ENCODE measurements at regions not wholly inside any gene's neighbourhood (a gene's known extent, or its start where the extent isn't known, plus 50 kb on each side); places are given as distances from the start of the nearest gene placed in this dataset.

DNA sequence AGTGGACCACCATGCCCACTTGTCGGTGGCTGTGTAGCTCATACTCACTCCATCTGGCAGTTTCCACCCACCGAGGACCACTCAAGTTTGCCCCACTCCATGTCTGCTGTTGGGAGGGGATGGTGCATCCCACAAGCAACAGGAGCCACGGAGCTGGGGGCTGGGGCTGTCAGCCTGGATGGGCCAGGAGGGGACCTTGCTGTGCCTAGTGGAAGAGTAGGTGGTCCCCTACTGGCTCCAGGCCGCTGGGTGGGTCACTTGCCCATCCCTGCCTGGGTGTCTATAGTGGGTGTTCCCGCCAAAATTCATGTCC lies 57.0 kb downstream of the SMIM38 start:
- TF ChIP-seq, protein P1, sequence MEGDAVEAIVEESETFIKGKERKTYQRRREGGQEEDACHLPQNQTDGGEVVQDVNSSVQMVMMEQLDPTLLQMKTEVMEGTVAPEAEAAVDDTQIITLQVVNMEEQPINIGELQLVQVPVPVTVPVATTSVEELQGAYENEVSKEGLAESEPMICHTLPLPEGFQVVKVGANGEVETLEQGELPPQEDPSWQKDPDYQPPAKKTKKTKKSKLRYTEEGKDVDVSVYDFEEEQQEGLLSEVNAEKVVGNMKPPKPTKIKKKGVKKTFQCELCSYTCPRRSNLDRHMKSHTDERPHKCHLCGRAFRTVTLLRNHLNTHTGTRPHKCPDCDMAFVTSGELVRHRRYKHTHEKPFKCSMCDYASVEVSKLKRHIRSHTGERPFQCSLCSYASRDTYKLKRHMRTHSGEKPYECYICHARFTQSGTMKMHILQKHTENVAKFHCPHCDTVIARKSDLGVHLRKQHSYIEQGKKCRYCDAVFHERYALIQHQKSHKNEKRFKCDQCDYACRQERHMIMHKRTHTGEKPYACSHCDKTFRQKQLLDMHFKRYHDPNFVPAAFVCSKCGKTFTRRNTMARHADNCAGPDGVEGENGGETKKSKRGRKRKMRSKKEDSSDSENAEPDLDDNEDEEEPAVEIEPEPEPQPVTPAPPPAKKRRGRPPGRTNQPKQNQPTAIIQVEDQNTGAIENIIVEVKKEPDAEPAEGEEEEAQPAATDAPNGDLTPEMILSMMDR (IDR thresholded peaks at IDR 0.05): no peak
- no peak for TF ChIP-seq POLR2A (IDR thresholded peaks at IDR 0.05)

All from body of pancreas (tissue), 4 donors.